Prostate gland (tissue), 2 donors: ENCODE measurements at regions not wholly inside any gene's neighbourhood (a gene's known extent, or its start where the extent isn't known, plus 50 kb on each side); places are given as distances from the start of the nearest gene placed in this dataset.

Experiments
- DNase-seq: peaks from one replicate; pipeline ENCODE4 v3.0.0-alpha.2; 2019; ENCODE audit warnings: low spot score
- H3K27ac ChIP-seq, 2 donors: fragments of 200-600 bp; sonication (generic); 2 replicates each; pipeline ENCODE4 v1.5.1; 2017 to 2019
- H3K27me3 ChIP-seq: fragments of 200-600 bp; sonication (generic); replicated peaks from 2 replicates; pipeline ENCODE4 v1.5.1; 2019; ENCODE audit not compliant: insufficient read depth
- H3K36me3 ChIP-seq, 2 donors: fragments of 200-600 bp; sonication (generic); 1 replicate in 1 of 2; 2 replicates in 1 of 2; pipeline versions ENCODE4 v1.5.1 to v1.8.1; 2017 to 2019
- H3K4me1 ChIP-seq: fragments of 200-600 bp; sonication (generic); replicated peaks from 2 replicates; pipeline ENCODE4 v1.5.1; 2019
- H3K4me3 ChIP-seq, 2 donors: fragments of 200-600 bp; sonication (generic); 2 replicates each; pipeline ENCODE4 v1.5.1; 2017 to 2019
- H3K9me3 ChIP-seq: fragments of 200-600 bp; sonication (generic); 2 replicates; pipeline ENCODE4 v1.5.1; 2017
- CTCF ChIP-seq, 4 experiments: fragments of 200-600 bp in 2 of 4; fragments of 450-650 bp in 2 of 4; sonication (generic) in 2 of 4; IDR thresholded peaks; 1 replicate in 3 of 4; 2 replicates in 1 of 4; pipeline ENCODE4 v1.5.1; 2016 to 2019; ENCODE audit warnings: antibody characterized with exemption in 4 of 4, mild to moderate bottlenecking in 2 of 4, moderate library complexity in 2 of 4
- POLR2A ChIP-seq: fragments of 450-650 bp; IDR thresholded peaks from one replicate; pipeline ENCODE4 v1.6.1; 2016; ENCODE audit warnings: antibody characterized with exemption, mild to moderate bottlenecking
- POLR2AphosphoS5 ChIP-seq: sonication (generic); formaldehyde crosslinking; IDR thresholded peaks from one replicate; pipeline ENCODE4 v1.6.1; 2017; ENCODE audit warnings: antibody characterized with exemption
- WGBS: methylation state at CpG from one replicate; pipeline ENCODE4 v1.1.5; 2018; 5-methylcytosine and 5-hydroxymethylcytosine counted together
- intact Hi-C: fragments of 100-400 bp; cut with DNase I; formaldehyde crosslinking; loops from one replicate; pipeline ENCODE4 v1.14.2; 2022

- Histone ChIP-seq H3K4me1 (no peaks in the 10 kb centered on the region), H3K9me3 (no peaks in the 10 kb centered on the region), H3K36me3 (no peaks in the 10 kb centered on the region), H3K4me3 (no peak overlapping the region), H3K27ac (no peak overlapping the region), H3K27me3 (no peaks in the 10 kb centered on the region)
- intact Hi-C loops: no loop called here
- WGBS: 76% methylated on average over 2 of the region's 2 CpGs
- TF ChIP-seq POLR2AphosphoS5: no peak
- TF ChIP-seq POLR2A: no peak
- TF ChIP-seq CTCF (IDR thresholded peaks at IDR 0.05): no peak
- DNase-seq: no peak
Measured at GRCh38 chr14:45373877-45374276, 120.9 kb upstream of the MIS18BP1 start.

- H3K36me3 ChIP-seq: no peaks in the 10 kb centered on the region
- TF ChIP-seq CTCF (IDR thresholded peaks at IDR 0.05) (no peak), POLR2AphosphoS5 (no peak), POLR2A (no peak)
- H3K27me3 ChIP-seq: no peaks in the 10 kb centered on the region
- no peak overlapping the region for H3K27ac ChIP-seq
- DNase-seq: no peak
- intact Hi-C loops: no loop called here
- no peaks in the 10 kb centered on the region for H3K4me1 ChIP-seq
- no peak overlapping the region for H3K4me3 ChIP-seq
- 56% methylated on average over 4 of the region's 4 CpGs for WGBS
- H3K9me3 ChIP-seq: no peaks in the 10 kb centered on the region
Measured at GRCh38 chr14:45364565-45365156, 111.7 kb upstream of the MIS18BP1 start.

- Histone ChIP-seq H3K27me3 (no peaks in the 10 kb centered on the region), H3K9me3 (no peaks in the 10 kb centered on the region), H3K4me1 (no peaks in the 10 kb centered on the region), H3K4me3 (no peak overlapping the region), H3K27ac (no peak overlapping the region), H3K36me3 (no peaks in the 10 kb centered on the region)
- 50% methylated on average over 1 of the region's 1 CpG for WGBS
- intact Hi-C loops: no loop called here
- no peak for DNase-seq
- TF ChIP-seq CTCF (IDR thresholded peaks at IDR 0.05) (no peak), POLR2A (no peak), POLR2AphosphoS5 (no peak)
Measured at GRCh38 chr14:45362505-45362904, 109.5 kb upstream of the MIS18BP1 start.

- Histone ChIP-seq H3K36me3 (no peaks in the 10 kb centered on the region), H3K27me3 (no peaks in the 10 kb centered on the region), H3K9me3 (no peaks in the 10 kb centered on the region), H3K27ac (no peak overlapping the region), H3K4me3 (no peak overlapping the region), H3K4me1 (no peaks in the 10 kb centered on the region)
- DNase-seq: no peak
- intact Hi-C loops: no loop called here
- 80% methylated on average over 2 of the region's 2 CpGs for WGBS
- no peak for TF ChIP-seq POLR2AphosphoS5
- TF ChIP-seq CTCF (IDR thresholded peaks at IDR 0.05): no peak
- TF ChIP-seq POLR2A: no peak
Measured at GRCh38 chr14:45361727-45362126, 108.7 kb upstream of the MIS18BP1 start.

GRCh38 chr14:45359746-45360145 lies 106.7 kb upstream of the MIS18BP1 start:
- no peaks in the 10 kb centered on the region for H3K9me3 ChIP-seq
- H3K4me1 ChIP-seq: no peaks in the 10 kb centered on the region
- no peaks in the 10 kb centered on the region for H3K27me3 ChIP-seq
- intact Hi-C loops: no loop called here
- no peaks in the 10 kb centered on the region for H3K36me3 ChIP-seq
- H3K27ac ChIP-seq: no peak overlapping the region
- no peak overlapping the region for H3K4me3 ChIP-seq
- 84% methylated on average over 3 of the region's 3 CpGs for WGBS
- TF ChIP-seq POLR2A (no peak), POLR2AphosphoS5 (no peak), CTCF (IDR thresholded peaks at IDR 0.05) (no peak)
- no peak for DNase-seq
